OCI-LY3 (cell line): ENCODE measurements at regions not wholly inside any gene's neighbourhood (a gene's known extent, or its start where the extent isn't known, plus 50 kb on each side); places are given as distances from the start of the nearest gene placed in this dataset.

Source experiments
- H2AFZ ChIP-seq: fragments of 200-600, 300-600 bp; shearing (Covaris generic); 2 replicates; pipeline ENCODE4 v1.6.0; 2014; ENCODE audit warnings: antibody characterized with exemption, low read depth, low read length
- H3K27ac ChIP-seq: fragments of 200-600, 300-600 bp; sonication (generic); 2 replicates; pipeline ENCODE4 v1.5.1; 2014; ENCODE audit warnings: mild to moderate bottlenecking, low read length, moderate library complexity, mixed read lengths
- H3K27me3 ChIP-seq: fragments of 200-600, 300-600 bp; sonication (generic); 2 replicates; pipeline ENCODE4 v1.6.1; 2014; ENCODE audit warnings: low read depth, low read length, mixed read lengths
- H3K36me3 ChIP-seq: fragments of 200-600, 300-600 bp; sonication (generic); replicated peaks from 2 replicates; pipeline ENCODE3; 2014; ENCODE audit warnings: low read depth, low read length, mixed read lengths
- H3K4me1 ChIP-seq: fragments of 300-600, 200-600 bp; sonication (generic); 2 replicates; pipeline ENCODE4 v1.6.1; 2014; ENCODE audit warnings: low read length, mixed read lengths
- H3K4me2 ChIP-seq: fragments of 200-600, 300-600 bp; sonication (generic); 2 replicates; pipeline ENCODE4 v1.6.1; 2014; ENCODE audit warnings: low read length, mixed read lengths
- H3K4me3 ChIP-seq: fragments of 300-600, 200-600 bp; sonication (generic); 2 replicates; pipeline ENCODE4 v1.5.1; 2014; ENCODE audit warnings: antibody characterized with exemption, mild to moderate bottlenecking, low read length, moderate library complexity
- H3K79me2 ChIP-seq: fragments of 300-600, 200-600 bp; shearing (Covaris generic); 2 replicates; pipeline ENCODE4 v1.6.1; 2014; ENCODE audit warnings: mild to moderate bottlenecking, low read length, mixed read lengths
- H3K9ac ChIP-seq: fragments of 300-600, 200-600 bp; shearing (Covaris generic); 2 replicates; pipeline ENCODE4 v1.6.0; 2014; ENCODE audit warnings: mild to moderate bottlenecking, low read length, moderate library complexity
- H3K9me3 ChIP-seq: fragments of 200-600, 300-600 bp; shearing (Covaris generic); 2 replicates; pipeline ENCODE4 v1.6.1; 2014; ENCODE audit warnings: low read length, mixed read lengths; ENCODE audit not compliant: insufficient read depth
- H4K20me1 ChIP-seq: fragments of 200-600, 300-600 bp; sonication (generic); 2 replicates; pipeline ENCODE4 v1.6.1; 2016; ENCODE audit warnings: low read length, mixed read lengths; ENCODE audit not compliant: insufficient read depth
- CTCF ChIP-seq: fragments of 200-600, 300-600 bp; sonication (generic); IDR thresholded peaks from 2 replicates; pipeline ENCODE4 v1.5.1; 2014; ENCODE audit warnings: antibody characterized with exemption, low read length, low read depth
- EZH2phosphoT487 ChIP-seq: fragments of 200-600 bp; shearing (Covaris generic); IDR thresholded peaks from 2 replicates; pipeline ENCODE4 v1.6.1; 2018; ENCODE audit warnings: antibody characterized with exemption, mixed run types, low read depth

GRCh38 chr21:41011098-41011731 is 156.7 kb upstream of the BACE2 start:
- Histone ChIP-seq H3K4me3 (no peak overlapping the region), H3K27ac (no peak overlapping the region), H3K9me3 (no peaks in the 10 kb centered on the region), H3K4me1 (peaks cover 17% of the 10 kb centered on the region), H4K20me1 (no peaks in the 10 kb centered on the region), H3K9ac (no peak overlapping the region), H3K79me2 (no peaks in the 10 kb centered on the region), H3K4me2 (no peak overlapping the region), H3K36me3 (no peaks in the 10 kb centered on the region), H2AFZ (no peak overlapping the region), H3K27me3 (no peaks in the 10 kb centered on the region)
- no peak for TF ChIP-seq CTCF
- no peak for TF ChIP-seq EZH2phosphoT487

- H3K4me3 ChIP-seq = no peak overlapping the region
- peaks cover 15% of the 10 kb centered on the region for H3K4me1 ChIP-seq
- H3K4me2 ChIP-seq = no peak overlapping the region
- no peak overlapping the region for H3K27ac ChIP-seq
- no peak overlapping the region for H3K9ac ChIP-seq
- no peaks in the 10 kb centered on the region for H4K20me1 ChIP-seq
- H3K9me3 ChIP-seq = no peaks in the 10 kb centered on the region
- no peaks in the 10 kb centered on the region for H3K36me3 ChIP-seq
- no peak overlapping the region for H2AFZ ChIP-seq
- H3K79me2 ChIP-seq = no peaks in the 10 kb centered on the region
- TF ChIP-seq CTCF = no peak
- H3K27me3 ChIP-seq = no peaks in the 10 kb centered on the region
Measured at GRCh38 chr21:41011951-41012366, 156.0 kb upstream of the BACE2 start.

GRCh38 chr21:41012425-41012824 is 155.5 kb upstream of the BACE2 start:
- Histone ChIP-seq H3K4me3 (no peak overlapping the region), H3K9me3 (no peaks in the 10 kb centered on the region), H3K4me2 (no peak overlapping the region), H3K9ac (no peak overlapping the region), H3K27ac (no peak overlapping the region), H3K36me3 (no peaks in the 10 kb centered on the region), H3K27me3 (no peaks in the 10 kb centered on the region), H3K4me1 (peaks cover 14% of the 10 kb centered on the region), H2AFZ (no peak overlapping the region), H3K79me2 (no peaks in the 10 kb centered on the region), H4K20me1 (no peaks in the 10 kb centered on the region)
- TF ChIP-seq CTCF = no peak

GRCh38 chr21:41016472-41016871 is 151.5 kb upstream of the BACE2 start:
- Histone ChIP-seq H2AFZ (no peak overlapping the region), H4K20me1 (no peaks in the 10 kb centered on the region), H3K4me1 (no peaks in the 10 kb centered on the region), H3K4me3 (no peak overlapping the region), H3K4me2 (no peak overlapping the region), H3K9me3 (no peaks in the 10 kb centered on the region), H3K36me3 (no peaks in the 10 kb centered on the region), H3K9ac (no peak overlapping the region), H3K27ac (no peak overlapping the region), H3K27me3 (no peaks in the 10 kb centered on the region), H3K79me2 (no peaks in the 10 kb centered on the region)
- TF ChIP-seq EZH2phosphoT487 (no peak), CTCF (no peak)
